Stimulated activated CD8-positive, alpha-beta memory T cell treated with anti-CD3 and anti-CD28 coated beads, Interleukin-7, amount 100 ng/mL, for 1 hour (primary cell): ENCODE measurements at regions not wholly inside any gene's neighbourhood (a gene's known extent, or its start where the extent isn't known, plus 50 kb on each side); places are given as distances from the start of the nearest gene placed in this dataset.
"Not testable (repeated sequence)": the region's sequence is repeated elsewhere in the genome, so short reads cannot be mapped to it uniquely, and the experiment has no call there.

Experiments
- DNase-seq, 2 donors: peaks; one replicate each; pipeline ENCODE4 v3.0.0-alpha.2; 2020; ENCODE audit warnings: low read depth in 2 of 2

DNA sequence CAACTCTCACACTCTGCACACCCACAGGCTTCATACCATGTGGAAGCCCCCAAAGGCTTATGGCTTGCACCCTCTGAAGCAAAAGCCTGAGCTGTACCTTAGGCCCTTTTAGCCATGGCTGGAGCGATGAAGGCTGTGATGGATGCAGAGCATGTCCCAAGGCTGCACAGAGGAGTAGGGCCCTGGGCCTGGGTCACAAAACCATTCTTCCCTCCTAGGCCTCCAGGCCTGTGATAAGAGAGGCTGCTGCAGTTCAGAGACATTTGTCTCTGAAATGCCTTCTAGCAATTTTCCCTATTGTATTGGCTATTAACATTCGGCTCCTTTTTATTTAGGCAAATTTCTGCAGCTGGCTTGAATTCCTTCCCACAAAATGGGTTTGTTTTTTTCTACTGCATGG, 1707.7 kb downstream of the MRPL39 start:
- DNase-seq, result no peak

DNA sequence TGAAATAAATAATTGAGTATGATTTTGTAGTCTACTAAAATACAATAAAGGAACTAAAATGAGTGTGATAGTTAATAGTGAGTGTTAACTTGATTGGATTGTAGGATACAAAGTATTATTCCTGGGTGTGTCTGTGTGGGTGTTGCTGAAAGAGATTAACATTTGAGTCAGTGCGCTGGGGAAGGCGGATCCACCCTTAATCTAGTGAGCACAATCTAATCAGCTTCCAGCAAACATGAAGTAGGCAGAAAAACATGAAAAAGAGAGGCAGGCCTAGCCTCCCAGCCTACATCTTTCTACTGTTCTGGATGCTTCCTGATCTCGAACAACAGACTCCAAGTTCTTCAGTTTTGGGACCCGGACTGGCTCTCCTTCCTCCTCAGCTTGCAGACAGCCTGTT, 1716.6 kb downstream of the MRPL39 start:
- DNase-seq, result no peak

GRCh38 chr21:23887725-23888306, 1719.5 kb downstream of the MRPL39 start:
- DNase-seq, result no peak

DNA sequence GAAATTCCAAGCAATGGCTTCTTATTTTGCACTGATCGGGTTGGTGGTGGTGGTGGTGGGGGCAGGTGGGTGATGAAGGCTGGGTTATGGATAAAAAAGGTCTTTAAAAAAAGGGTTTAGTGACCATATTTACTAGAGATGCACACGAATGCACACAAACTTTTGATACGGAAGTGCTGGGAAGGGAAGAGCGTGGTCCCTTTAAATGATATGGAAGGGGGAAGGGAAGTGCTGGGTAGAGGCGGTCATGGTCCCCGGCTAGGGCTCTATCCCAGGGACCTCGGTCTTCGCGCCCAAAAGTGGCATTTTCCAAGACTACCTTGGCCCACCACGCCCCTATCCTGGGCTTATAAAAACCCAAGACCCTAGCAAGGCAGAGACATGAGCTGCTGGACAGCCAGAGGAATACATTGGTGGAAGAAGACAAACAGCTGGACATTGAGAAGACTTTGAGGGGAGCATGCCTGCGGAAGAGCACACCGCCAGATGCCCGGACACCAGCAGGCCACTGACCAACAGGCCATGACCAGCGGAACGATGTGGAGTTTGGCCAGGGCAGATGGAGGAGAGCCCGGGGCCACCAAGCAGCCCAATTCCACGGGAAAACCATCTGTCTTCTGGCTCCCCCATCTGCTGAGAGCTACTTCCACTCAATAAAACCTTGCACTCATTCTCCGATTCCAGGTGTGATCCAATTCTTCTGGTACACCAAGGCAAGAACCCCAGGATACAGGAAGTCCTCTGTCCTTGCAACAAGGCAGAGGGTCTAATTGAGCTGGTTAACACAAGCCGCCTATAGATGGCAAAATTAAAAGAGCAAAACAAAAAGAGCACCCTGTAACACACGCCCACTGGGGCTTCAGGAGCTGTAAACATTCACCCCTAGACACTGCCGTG, 1720.2 kb downstream of the MRPL39 start:
- no peak for DNase-seq

GRCh38 chr21:23881783-23882182, 1725.5 kb downstream of the MRPL39 start:
- no peak for DNase-seq

DNA sequence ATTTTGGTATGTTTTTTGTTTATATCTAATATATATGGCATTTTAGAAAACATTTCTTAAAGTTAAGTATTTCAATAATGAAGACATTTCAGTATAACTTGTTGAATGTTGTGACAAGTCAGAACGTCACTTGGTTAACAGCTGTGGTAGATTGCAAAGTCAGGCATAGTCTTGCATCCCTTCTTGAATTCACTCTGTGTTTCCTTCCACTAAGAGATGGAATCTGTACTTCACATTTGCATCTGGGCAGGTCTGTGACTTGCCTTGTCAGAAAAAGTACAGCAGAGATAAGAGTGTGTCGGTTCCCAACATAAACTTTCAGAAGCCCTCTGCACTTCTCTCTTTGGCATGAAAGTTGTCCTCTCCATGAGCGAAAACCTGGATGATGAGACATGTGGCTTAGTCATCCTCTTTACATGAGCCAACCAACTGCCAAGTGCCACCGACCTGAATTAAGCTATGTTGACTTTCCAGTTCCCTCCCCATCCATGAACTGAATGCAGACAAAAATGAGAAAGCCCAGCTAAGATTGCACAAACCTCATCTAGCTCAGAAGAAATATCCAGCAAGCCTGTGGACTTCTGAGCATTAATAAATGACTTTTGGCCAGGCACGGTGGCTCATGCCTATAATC, 1730.2 kb downstream of the MRPL39 start:
- DNase-seq, result no peak

- DNase-seq, result no peak
Observed at GRCh38 chr21:23874271-23874670, 1733.0 kb downstream of the MRPL39 start.

DNA sequence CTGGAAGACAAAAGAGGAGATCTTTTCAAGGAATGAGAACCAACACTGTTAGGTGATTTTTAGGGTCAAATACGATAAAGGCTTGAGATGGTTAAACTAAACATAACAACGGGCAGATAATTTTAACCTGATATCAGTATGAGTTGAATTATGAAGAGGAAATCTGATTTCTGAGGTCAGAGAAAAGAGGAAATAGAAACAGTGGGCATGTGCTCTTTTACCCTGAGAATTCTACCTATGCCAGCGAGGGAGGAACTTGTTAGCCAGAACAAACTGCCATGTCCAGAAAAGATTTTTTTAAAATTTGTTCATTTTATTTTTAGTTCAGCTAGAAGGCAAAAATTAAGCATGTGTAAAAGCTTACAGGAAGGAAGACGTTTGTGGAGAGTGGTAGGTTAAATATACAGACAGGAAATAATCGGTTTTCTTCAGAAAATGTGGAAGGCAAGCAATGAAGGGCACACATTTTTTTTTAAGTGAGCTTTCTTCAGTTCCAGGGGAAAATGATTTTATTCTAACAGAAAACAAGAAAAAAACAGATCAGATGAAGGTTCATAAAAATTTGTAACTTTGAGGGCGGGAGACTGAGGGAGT, 1745.3 kb downstream of the MRPL39 start:
- no peak for DNase-seq

- DNase-seq, result no peak
Observed at GRCh38 chr21:23858878-23859277, 1748.4 kb downstream of the MRPL39 start.

DNA sequence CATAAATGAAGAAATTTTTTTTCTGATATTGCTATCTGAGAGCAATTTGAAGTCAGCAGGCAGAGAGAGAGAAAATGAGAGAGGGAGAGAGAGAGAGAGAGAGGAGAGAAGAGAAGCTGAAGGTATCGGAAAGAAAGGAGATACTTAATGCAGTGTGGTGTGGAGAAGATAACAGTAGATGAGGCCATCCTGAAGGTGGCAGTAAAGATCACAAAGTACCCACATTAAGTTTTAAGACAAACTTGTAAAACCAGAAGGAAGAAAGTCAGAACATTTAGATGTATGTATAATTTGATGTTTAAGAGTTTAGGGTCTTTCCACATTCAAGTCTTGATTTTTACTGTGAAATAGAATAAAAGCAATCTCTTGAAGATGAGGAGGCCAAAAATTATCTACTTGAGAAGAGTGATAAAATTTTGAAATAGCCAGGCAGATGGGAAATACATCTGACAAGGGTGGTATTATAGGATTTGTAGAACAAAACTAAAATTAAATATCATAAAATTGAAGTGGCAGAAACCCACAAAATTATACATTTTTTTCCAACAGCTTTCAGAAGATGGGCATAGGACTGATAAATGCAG, 1753.4 kb downstream of the MRPL39 start:
- no peak for DNase-seq

- DNase-seq, result no peak
Observed at GRCh38 chr21:23837564-23837963, 1769.7 kb downstream of the MRPL39 start.

GRCh38 chr21:23822760-23823159, 1784.5 kb downstream of the MRPL39 start:
- no peak for DNase-seq

- no peak for DNase-seq
Observed at GRCh38 chr21:23817337-23817736, 1789.9 kb downstream of the MRPL39 start.

DNA sequence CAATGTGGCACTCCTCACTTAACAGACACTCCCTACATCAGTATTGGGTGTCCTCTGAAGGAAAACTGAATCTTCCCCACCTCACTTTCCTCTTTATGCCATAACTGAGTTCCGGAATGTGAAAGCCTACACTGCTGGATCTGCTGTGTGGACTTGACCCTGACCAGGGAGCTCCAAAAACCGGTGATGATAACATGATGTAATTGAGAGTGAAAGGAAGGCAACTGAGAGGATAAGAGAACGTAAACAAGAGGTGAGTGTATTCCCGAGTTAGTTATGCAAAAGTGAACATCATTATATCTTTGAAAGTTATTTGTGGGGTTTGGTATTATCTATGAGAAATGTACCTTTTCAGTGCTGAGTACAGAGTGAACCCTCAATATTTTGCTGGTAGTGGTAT, 1794.8 kb downstream of the MRPL39 start:
- no peak for DNase-seq

- DNase-seq, result no peak
Observed at GRCh38 chr21:23811805-23812204, 1795.5 kb downstream of the MRPL39 start.

- no peak for DNase-seq
Observed at GRCh38 chr21:23809573-23809972, 1797.7 kb downstream of the MRPL39 start.

- DNase-seq, result not testable (repeated sequence)
Observed at GRCh38 chr21:23806966-23807548, 1800.2 kb downstream of the MRPL39 start.

DNA sequence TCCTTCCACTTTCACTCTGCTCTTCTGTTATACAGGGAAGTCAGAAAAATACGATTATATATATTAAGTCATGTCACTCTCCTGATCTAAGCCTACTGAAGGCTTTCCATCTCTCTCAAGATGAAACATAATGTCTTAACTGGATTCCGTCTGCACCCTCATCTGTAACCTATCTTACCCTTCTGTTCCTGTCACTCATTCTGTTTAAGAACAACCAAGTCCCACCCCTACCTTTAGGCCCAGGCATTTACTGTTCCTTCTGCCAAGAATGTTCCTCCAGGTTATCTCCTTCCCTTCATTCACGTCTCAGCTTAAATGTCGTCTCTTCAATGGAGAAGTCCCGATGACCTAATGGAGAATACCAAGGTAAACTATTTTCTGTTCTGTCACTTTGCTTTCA, 1802.4 kb downstream of the MRPL39 start:
- DNase-seq, result no peak

GRCh38 chr21:23801292-23801691, 1806.0 kb downstream of the MRPL39 start:
- DNase-seq, result no peak

DNA sequence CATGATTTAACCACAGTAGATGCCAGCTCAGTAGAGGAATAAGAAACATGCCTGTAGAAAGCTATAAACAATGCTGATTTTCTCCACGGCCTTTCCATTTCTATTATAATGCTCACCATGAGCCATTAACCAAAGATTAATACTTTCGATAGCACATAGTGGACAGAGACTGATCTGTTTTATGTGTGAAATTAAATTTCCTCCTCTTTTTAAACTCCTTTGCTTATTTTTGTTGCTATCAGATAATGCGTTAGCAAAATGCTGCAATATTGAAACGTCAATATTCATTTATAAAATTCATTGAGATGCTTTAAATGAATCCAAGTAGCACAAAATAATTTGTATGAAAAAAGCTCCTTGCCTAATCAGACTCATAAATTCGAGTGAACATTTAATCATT, 1807.9 kb downstream of the MRPL39 start:
- DNase-seq, result no peak

GRCh38 chr21:23792300-23792699, 1815.0 kb downstream of the MRPL39 start:
- no peak for DNase-seq

- no peak for DNase-seq
Observed at GRCh38 chr21:23789864-23790263, 1817.4 kb downstream of the MRPL39 start.
